GM12878 (cell line): ENCODE measurements at regions not wholly inside any gene's neighbourhood (a gene's known extent, or its start where the extent isn't known, plus 50 kb on each side); places are given as distances from the start of the nearest gene placed in this dataset.

ENCODE experiments used
- ATAC-seq: fragments of 200-7000 bp; cut with Tn5 transposase; 3 replicates; pipeline ENCODE4 v1.9.1; 2020; ENCODE audit warnings: mild to moderate bottlenecking, moderate library complexity
- BruUV-seq: library from RNA; stranded (reverse); fragments of 400-500 nt; replicated peaks from 2 replicates; lab custom pipeline; 2021; lab: Mats Ljungman, UMichigan
- CTCF ChIA-PET: fragments of 300-600 bp; sonication (Branson Sonifier 250); formaldehyde crosslinking; extraction: SDS; loops from one replicate; lab custom pipeline; 2021; ENCODE audit warnings: inconsistent platforms; lab: Yijun Ruan, JAX
- POLR2A ChIA-PET: fragments of 350-600 bp; formaldehyde crosslinking; extraction: SDS; loops from one replicate; lab custom pipeline; 2021; ENCODE audit warnings: inconsistent platforms; lab: Charles Lee
- RAD21 ChIA-PET: fragments of 300-600 bp; sonication (Branson Sonifier 250); formaldehyde crosslinking; loops from one replicate; lab custom pipeline; 2023; ENCODE audit warnings: antibody characterized with exemption; ENCODE audit not compliant: unreplicated experiment; lab: Charles Lee
- SMC1A ChIA-PET: fragments of 300-600 bp; sonication (Branson Sonifier 250); formaldehyde crosslinking; loops from one replicate; lab custom pipeline; 2023; ENCODE audit not compliant: unreplicated experiment, uncharacterized antibody; lab: Charles Lee
- DNase-seq: peaks from one replicate; pipeline ENCODE4 v3.0.0-alpha.2; 2011; ENCODE audit warnings: low read depth, low spot score
- FAIRE-seq: peaks from 3 replicates; lab custom pipeline; 2011; peaks lifted over from hg19 to GRCh38; lab: Jason Lieb, UNC
- H2AFZ ChIP-seq: 2 replicates; pipeline ENCODE4 v1.6.0; 2011; ENCODE audit warnings: low read depth, low read length, control low read depth; ENCODE audit not compliant: control insufficient read depth
- H3K27ac ChIP-seq: 2 replicates; pipeline ENCODE4 v1.5.1; 2011; ENCODE audit warnings: control low read depth; ENCODE audit not compliant: control insufficient read depth, insufficient read depth
- H3K27me3 ChIP-seq, 2 experiments: replicated peaks in 1 of 2; 2 replicates each; pipeline versions ENCODE4 v1.6.0 to v1.6.1; 2011; ENCODE audit warnings: low read length in 1 of 2; ENCODE audit not compliant: control insufficient read depth in 2 of 2, insufficient read depth in 2 of 2
- H3K36me3 ChIP-seq, 2 experiments: 2 replicates each; pipeline ENCODE4 v1.5.1; 2011; ENCODE audit warnings: low read length in 1 of 2; ENCODE audit not compliant: control insufficient read depth in 2 of 2, insufficient read depth in 2 of 2
- H3K4me1 ChIP-seq: 2 replicates; pipeline ENCODE4 v1.6.1; 2011; ENCODE audit warnings: mild to moderate bottlenecking, low read length, moderate library complexity, mixed read lengths; ENCODE audit not compliant: control insufficient read depth, insufficient read depth
- H3K4me2 ChIP-seq: 2 replicates; pipeline ENCODE4 v1.6.0; 2011; ENCODE audit warnings: control low read depth; ENCODE audit not compliant: control insufficient read depth, insufficient read depth
- H3K4me3 ChIP-seq: fragments of 200-600 bp; sonication (generic); 2 replicates; pipeline ENCODE4 v1.5.1; 2016
- H3K79me2 ChIP-seq: 2 replicates; pipeline ENCODE4 v1.6.0; 2011; ENCODE audit warnings: low read length; ENCODE audit not compliant: control insufficient read depth, insufficient read depth
- H3K9ac ChIP-seq: 2 replicates; pipeline ENCODE4 v1.8.0; 2011; ENCODE audit warnings: low read length, control low read depth, mixed read lengths; ENCODE audit not compliant: control insufficient read depth, insufficient read depth
- H3K9me3 ChIP-seq: replicated peaks from 3 replicates; pipeline ENCODE4 v1.5.1; 2011; ENCODE audit warnings: mild to moderate bottlenecking, low read length; ENCODE audit not compliant: control insufficient read depth, insufficient read depth
- H4K20me1 ChIP-seq: 2 replicates; pipeline ENCODE4 v1.6.0; 2011; ENCODE audit not compliant: control insufficient read depth, insufficient read depth
- EGR1 ChIP-seq, 2 experiments: IDR thresholded peaks; 1 replicate in 1 of 2; 2 replicates in 1 of 2; pipeline ENCODE4 v1.6.1; 2011 to 2012; ENCODE audit warnings: low read depth in 2 of 2, low read length in 2 of 2, borderline replicate concordance in 1 of 2, mild to moderate bottlenecking in 1 of 2, moderate library complexity in 1 of 2
- GABPA ChIP-seq: IDR thresholded peaks from 2 replicates; pipeline ENCODE4 v1.6.1; 2014; ENCODE audit warnings: antibody characterized with exemption, low read depth, mild to moderate bottlenecking, inconsistent platforms
- MEF2A ChIP-seq: IDR thresholded peaks from 2 replicates; pipeline ENCODE4 v1.6.1; 2011; ENCODE audit warnings: low read depth, mild to moderate bottlenecking, low read length, moderate library complexity; ENCODE audit not compliant: insufficient read depth
- MYC ChIP-seq: IDR thresholded peaks from 2 replicates; pipeline ENCODE4 v1.6.1; 2011; ENCODE audit warnings: mild to moderate bottlenecking, low read length, moderate library complexity, inconsistent platforms; ENCODE audit not compliant: insufficient read depth, insufficient replicate concordance, insufficient read length, severe bottlenecking
- NR2F1 ChIP-seq: fragments of 450-650 bp; conservative IDR thresholded peaks from 2 replicates; pipeline ENCODE4 v1.6.1; 2017; ENCODE audit warnings: mild to moderate bottlenecking
- RBBP5 ChIP-seq: fragments of 200-600 bp; sonication (generic); conservative IDR thresholded peaks from 2 replicates; pipeline ENCODE4 v1.6.1; 2016
- SRF ChIP-seq, 2 experiments: IDR thresholded peaks; 2 replicates each; pipeline ENCODE4 v1.6.1; 2011; ENCODE audit warnings: low read depth in 2 of 2, low read length in 2 of 2, mild to moderate bottlenecking in 1 of 2, moderate library complexity in 1 of 2
- WRNIP1 ChIP-seq: IDR thresholded peaks from 2 replicates; pipeline ENCODE4 v1.6.1; 2011; ENCODE audit warnings: low read depth, low read length, improper control_type of control experiment, borderline replicate concordance
- ZNF24 ChIP-seq: fragments of 450-650 bp; IDR thresholded peaks from 2 replicates; pipeline ENCODE4 v1.6.1; 2017; ENCODE audit warnings: antibody characterized with exemption, mild to moderate bottlenecking
- WGBS: methylation state at CpG from one replicate; pipeline ENCODE4 v1.1.6; 2016; ENCODE audit warnings: low lambda C conversion rate; ENCODE audit not compliant: insufficient replicate concordance, insufficient coverage; ENCODE audit errors: missing lambda C conversion rate; 5-methylcytosine and 5-hydroxymethylcytosine counted together
- in situ Hi-C: fragments of 300-500 bp; cut with MboI; formaldehyde crosslinking; loops from 9 replicates; pipeline ENCODE4 v1.14.3; 2018; ENCODE audit warnings: mixed read lengths
- intact Hi-C: fragments of 100-400 bp; cut with micrococcal nuclease; formaldehyde crosslinking; loops from one replicate; pipeline ENCODE4 v1.14.2; 2022; ENCODE audit not compliant: unreplicated experiment
- TF ChIP-seq, protein P1 (sequence below): fragments of 450-650 bp; IDR thresholded peaks from 2 replicates; pipeline ENCODE4 v1.6.1; 2017; ENCODE audit warnings: mild to moderate bottlenecking, moderate library complexity
- TF ChIP-seq, protein P2 (sequence below): fragments of 150-350 bp; IDR thresholded peaks from 2 replicates; pipeline ENCODE4 v1.6.1; 2016; ENCODE audit warnings: low read depth, low read length

DNA sequence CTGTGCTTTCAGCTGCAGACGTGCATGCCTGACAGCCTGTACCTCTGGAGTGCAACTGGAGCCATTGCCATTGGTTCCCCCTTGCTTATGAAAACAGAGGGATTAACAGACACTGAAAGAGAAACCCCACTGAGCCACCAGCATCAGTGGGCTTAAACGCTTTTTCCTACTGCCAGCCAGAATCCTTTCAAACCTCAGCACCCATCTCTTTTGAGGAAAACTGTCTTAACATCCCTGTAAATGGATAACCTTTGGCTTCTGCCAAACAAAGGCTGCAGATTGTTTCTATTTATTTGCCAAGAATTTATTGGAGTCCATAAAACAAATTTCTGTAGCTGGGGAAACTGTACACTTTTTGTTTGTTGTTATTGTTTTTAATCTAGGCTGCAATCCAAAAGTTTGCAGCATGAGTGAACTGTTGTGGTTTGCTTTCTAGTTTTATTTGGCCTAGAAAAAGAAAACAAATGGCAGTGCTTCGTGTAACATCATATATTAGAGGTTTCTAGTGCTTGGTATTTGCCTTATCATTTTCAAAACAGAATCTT lies 369.2 kb upstream of the IL12A start:
- DNase-seq: no peak
- Histone ChIP-seq H3K4me1 (no peaks in the 10 kb centered on the region), H3K9ac (no peak overlapping the region), H3K27me3 (no peaks in the 10 kb centered on the region), H3K36me3 (no peaks in the 10 kb centered on the region), H3K4me2 (no peak overlapping the region), H2AFZ (no peak overlapping the region), H3K4me3 (no peak overlapping the region), H3K79me2 (no peaks in the 10 kb centered on the region), H4K20me1 (no peaks in the 10 kb centered on the region), H3K9me3 (no peaks in the 10 kb centered on the region), H3K27ac (no peak overlapping the region)
- intact Hi-C loops (loop anchor here (5.0 kb wide), 1 partner anchor 183 kb away; no protein-coding TSS in a partner anchor), in situ Hi-C loops (no loop called here)
- no peak for FAIRE-seq
- CTCF ChIA-PET: no interaction called here
- POLR2A ChIA-PET: no interaction called here
- ATAC-seq: no peak
- WGBS: 14% methylated on average over 3 of the region's 3 CpGs
- no TSS peak for BruUV-seq
- no peak for TF ChIP-seq RBBP5
- TF ChIP-seq ZNF24: no peak
- TF ChIP-seq NR2F1: no peak
- TF ChIP-seq GABPA: no peak
- TF ChIP-seq, protein P1, sequence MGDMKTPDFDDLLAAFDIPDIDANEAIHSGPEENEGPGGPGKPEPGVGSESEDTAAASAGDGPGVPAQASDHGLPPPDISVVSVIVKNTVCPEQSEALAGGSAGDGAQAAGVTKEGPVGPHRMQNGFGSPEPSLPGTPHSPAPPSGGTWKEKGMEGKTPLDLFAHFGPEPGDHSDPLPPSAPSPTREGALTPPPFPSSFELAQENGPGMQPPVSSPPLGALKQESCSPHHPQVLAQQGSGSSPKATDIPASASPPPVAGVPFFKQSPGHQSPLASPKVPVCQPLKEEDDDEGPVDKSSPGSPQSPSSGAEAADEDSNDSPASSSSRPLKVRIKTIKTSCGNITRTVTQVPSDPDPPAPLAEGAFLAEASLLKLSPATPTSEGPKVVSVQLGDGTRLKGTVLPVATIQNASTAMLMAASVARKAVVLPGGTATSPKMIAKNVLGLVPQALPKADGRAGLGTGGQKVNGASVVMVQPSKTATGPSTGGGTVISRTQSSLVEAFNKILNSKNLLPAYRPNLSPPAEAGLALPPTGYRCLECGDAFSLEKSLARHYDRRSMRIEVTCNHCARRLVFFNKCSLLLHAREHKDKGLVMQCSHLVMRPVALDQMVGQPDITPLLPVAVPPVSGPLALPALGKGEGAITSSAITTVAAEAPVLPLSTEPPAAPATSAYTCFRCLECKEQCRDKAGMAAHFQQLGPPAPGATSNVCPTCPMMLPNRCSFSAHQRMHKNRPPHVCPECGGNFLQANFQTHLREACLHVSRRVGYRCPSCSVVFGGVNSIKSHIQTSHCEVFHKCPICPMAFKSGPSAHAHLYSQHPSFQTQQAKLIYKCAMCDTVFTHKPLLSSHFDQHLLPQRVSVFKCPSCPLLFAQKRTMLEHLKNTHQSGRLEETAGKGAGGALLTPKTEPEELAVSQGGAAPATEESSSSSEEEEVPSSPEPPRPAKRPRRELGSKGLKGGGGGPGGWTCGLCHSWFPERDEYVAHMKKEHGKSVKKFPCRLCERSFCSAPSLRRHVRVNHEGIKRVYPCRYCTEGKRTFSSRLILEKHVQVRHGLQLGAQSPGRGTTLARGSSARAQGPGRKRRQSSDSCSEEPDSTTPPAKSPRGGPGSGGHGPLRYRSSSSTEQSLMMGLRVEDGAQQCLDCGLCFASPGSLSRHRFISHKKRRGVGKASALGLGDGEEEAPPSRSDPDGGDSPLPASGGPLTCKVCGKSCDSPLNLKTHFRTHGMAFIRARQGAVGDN: no peak
- TF ChIP-seq, protein P2, sequence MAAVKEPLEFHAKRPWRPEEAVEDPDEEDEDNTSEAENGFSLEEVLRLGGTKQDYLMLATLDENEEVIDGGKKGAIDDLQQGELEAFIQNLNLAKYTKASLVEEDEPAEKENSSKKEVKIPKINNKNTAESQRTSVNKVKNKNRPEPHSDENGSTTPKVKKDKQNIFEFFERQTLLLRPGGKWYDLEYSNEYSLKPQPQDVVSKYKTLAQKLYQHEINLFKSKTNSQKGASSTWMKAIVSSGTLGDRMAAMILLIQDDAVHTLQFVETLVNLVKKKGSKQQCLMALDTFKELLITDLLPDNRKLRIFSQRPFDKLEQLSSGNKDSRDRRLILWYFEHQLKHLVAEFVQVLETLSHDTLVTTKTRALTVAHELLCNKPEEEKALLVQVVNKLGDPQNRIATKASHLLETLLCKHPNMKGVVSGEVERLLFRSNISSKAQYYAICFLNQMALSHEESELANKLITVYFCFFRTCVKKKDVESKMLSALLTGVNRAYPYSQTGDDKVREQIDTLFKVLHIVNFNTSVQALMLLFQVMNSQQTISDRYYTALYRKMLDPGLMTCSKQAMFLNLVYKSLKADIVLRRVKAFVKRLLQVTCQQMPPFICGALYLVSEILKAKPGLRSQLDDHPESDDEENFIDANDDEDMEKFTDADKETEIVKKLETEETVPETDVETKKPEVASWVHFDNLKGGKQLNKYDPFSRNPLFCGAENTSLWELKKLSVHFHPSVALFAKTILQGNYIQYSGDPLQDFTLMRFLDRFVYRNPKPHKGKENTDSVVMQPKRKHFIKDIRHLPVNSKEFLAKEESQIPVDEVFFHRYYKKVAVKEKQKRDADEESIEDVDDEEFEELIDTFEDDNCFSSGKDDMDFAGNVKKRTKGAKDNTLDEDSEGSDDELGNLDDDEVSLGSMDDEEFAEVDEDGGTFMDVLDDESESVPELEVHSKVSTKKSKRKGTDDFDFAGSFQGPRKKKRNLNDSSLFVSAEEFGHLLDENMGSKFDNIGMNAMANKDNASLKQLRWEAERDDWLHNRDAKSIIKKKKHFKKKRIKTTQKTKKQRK: no peak
- TF ChIP-seq MYC: no peak
- no peak for TF ChIP-seq EGR1 (IDR thresholded peaks at IDR 0.05; ENCODE audit: borderline replicate concordance in 1 of 2, low read depth in 2 of 2, low read length in 2 of 2)
- TF ChIP-seq MEF2A: no peak
- TF ChIP-seq SRF (IDR thresholded peaks at IDR 0.05; ENCODE audit: low read depth in 2 of 2, low read length in 2 of 2): no peak
- no peak for TF ChIP-seq WRNIP1
- SMC1A ChIA-PET: no interaction called here
- RAD21 ChIA-PET: no interaction called here
